Right lobe of liver (tissue), 6 donors: ENCODE measurements at regions not wholly inside any gene's neighbourhood (a gene's known extent, or its start where the extent isn't known, plus 50 kb on each side); places are given as distances from the start of the nearest gene placed in this dataset.

ENCODE experiments used
- ATAC-seq, 4 donors: fragments of 200-7000 bp; cut with Tn5 transposase; one replicate each; pipeline ENCODE4 v1.9.1; 2020; ENCODE audit warnings: mild to moderate bottlenecking in 4 of 4, moderate library complexity in 4 of 4
- DNase-seq, 3 donors: peaks; one replicate each; pipeline ENCODE4 v3.0.0-alpha.2; 2020
- H3K27ac ChIP-seq, 3 donors: fragments of 200-600 bp; one replicate each; pipeline ENCODE4 v1.8.0; 2022
- H3K27me3 ChIP-seq, 2 donors: fragments of 200-600 bp; one replicate each; pipeline ENCODE4 v1.8.0; 2022
- H3K36me3 ChIP-seq, 4 donors: fragments of 200-600 bp; sonication (generic) in 1 of 4; one replicate each; pipeline versions ENCODE4 v1.5.1 to v1.8.0; 2017 to 2022; ENCODE audit warnings: control low read depth in 1 of 4
- H3K4me1 ChIP-seq, 4 donors: fragments of 200-600 bp; sonication (generic) in 1 of 4; one replicate each; pipeline versions ENCODE4 v1.5.1 to v1.8.0; 2017 to 2022; ENCODE audit warnings: control low read depth in 1 of 4
- H3K4me3 ChIP-seq, 3 donors: fragments of 200-600 bp; one replicate each; pipeline ENCODE4 v1.8.0; 2022
- H3K9me3 ChIP-seq, 4 donors: fragments of 200-600 bp; sonication (generic) in 1 of 4; one replicate each; pipeline versions ENCODE4 v1.5.1 to v1.8.0; 2017 to 2022; ENCODE audit warnings: control low read depth in 1 of 4
- CTCF ChIP-seq, 4 donors: fragments of 200-600 bp in 3 of 4; fragments of 450-650 bp in 1 of 4; IDR thresholded peaks; one replicate each; pipeline versions ENCODE4 v1.5.1 to v1.8.0; 2016 to 2022; ENCODE audit warnings: antibody characterized with exemption in 4 of 4, mild to moderate bottlenecking in 2 of 4
- POLR2A ChIP-seq: fragments of 450-650 bp; IDR thresholded peaks from one replicate; pipeline ENCODE4 v1.6.1; 2017; ENCODE audit warnings: antibody characterized with exemption, mild to moderate bottlenecking
- WGBS: methylation state at CpG from one replicate; pipeline ENCODE4 v1.1.6; 2018; ENCODE audit warnings: low coverage, low lambda C conversion rate; ENCODE audit not compliant: insufficient coverage; ENCODE audit errors: missing lambda C conversion rate; 5-methylcytosine and 5-hydroxymethylcytosine counted together
- intact Hi-C, 2 donors: fragments of 100-400 bp; cut with DNase I; formaldehyde crosslinking; loops; one replicate each; pipeline versions ENCODE4 v1.11.2 to v1.14.1; 2022
- donor health status: DM: no; HTN: yes; CAD: no.
- donor health status: DM: no; HTN: no; CAD: no.
- donor health status: DM: no; HTN: no; CAD: no.
- donor health status: DM: no; HTN: yes; CAD: no.
- donor health status: DM: no; HTN: yes; CAD: no.

GRCh38 chr15:47410247-47410646, 307.1 kb upstream of the SEMA6D start:
- Histone ChIP-seq H3K27me3 (no peaks in the 10 kb centered on the region), H3K27ac (no peak overlapping the region), H3K4me3 (no peak overlapping the region), H3K4me1 (no peaks in the 10 kb centered on the region), H3K36me3 (no peaks in the 10 kb centered on the region), H3K9me3 (no peaks in the 10 kb centered on the region)
- ATAC-seq (no peak), DNase-seq (no peak)
- intact Hi-C loops, result no loop called here
- TF ChIP-seq POLR2A (no peak), CTCF (IDR thresholded peaks at IDR 0.05) (no peak)
- 36% methylated on average over 3 of the region's 3 CpGs for WGBS

DNA sequence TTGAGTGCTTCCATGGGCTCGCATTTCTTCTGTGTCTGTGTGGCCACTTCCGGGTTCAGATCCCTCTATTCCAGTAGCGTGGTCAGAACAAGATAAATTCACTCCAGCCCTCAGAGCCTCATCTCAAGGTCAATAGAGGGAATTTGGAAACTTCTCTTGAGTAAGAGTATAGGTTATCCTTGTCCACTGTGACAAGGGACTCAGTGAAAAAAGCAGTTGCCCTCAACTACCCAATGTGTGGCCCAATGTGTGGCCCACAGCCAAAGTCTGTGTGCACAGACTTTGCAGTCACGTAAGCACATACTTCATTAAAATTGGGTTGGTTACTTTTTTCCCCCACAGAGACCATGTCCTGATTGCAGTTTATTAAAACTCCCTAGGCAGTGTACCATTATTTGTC, 305.6 kb upstream of the SEMA6D start:
- DNase-seq (no peak), ATAC-seq (no peak)
- Histone ChIP-seq H3K27me3 (no peaks in the 10 kb centered on the region), H3K4me3 (no peak overlapping the region), H3K9me3 (no peaks in the 10 kb centered on the region), H3K27ac (no peak overlapping the region), H3K4me1 (no peaks in the 10 kb centered on the region), H3K36me3 (no peaks in the 10 kb centered on the region)
- intact Hi-C loops, result no loop called here
- WGBS, result 80% methylated on average over 4 of the region's 4 CpGs
- TF ChIP-seq POLR2A (no peak), CTCF (IDR thresholded peaks at IDR 0.05) (no peak)

- no peak for DNase-seq
- Histone ChIP-seq H3K27ac (no peak overlapping the region), H3K27me3 (no peaks in the 10 kb centered on the region), H3K4me3 (no peak overlapping the region), H3K9me3 (no peaks in the 10 kb centered on the region), H3K4me1 (no peaks in the 10 kb centered on the region), H3K36me3 (no peaks in the 10 kb centered on the region)
- WGBS, result 26% methylated on average over 3 of the region's 3 CpGs
- no peak for ATAC-seq
- intact Hi-C loops, result no loop called here
- TF ChIP-seq CTCF (IDR thresholded peaks at IDR 0.05) (no peak), POLR2A (no peak)
Measured at GRCh38 chr15:47412136-47412535, 305.2 kb upstream of the SEMA6D start.

- no peaks in the 10 kb centered on the region for H3K36me3 ChIP-seq
- no peak overlapping the region for H3K27ac ChIP-seq
- DNase-seq (no peak), ATAC-seq (no peak)
- H3K9me3 ChIP-seq, result no peaks in the 10 kb centered on the region
- H3K27me3 ChIP-seq, result no peaks in the 10 kb centered on the region
- TF ChIP-seq POLR2A, result no peak
- TF ChIP-seq CTCF (IDR thresholded peaks at IDR 0.05), result no peak
- no peaks in the 10 kb centered on the region for H3K4me1 ChIP-seq
- intact Hi-C loops, result no loop called here
- no peak overlapping the region for H3K4me3 ChIP-seq
- WGBS, result 77% methylated on average over 4 of the region's 4 CpGs
Measured at GRCh38 chr15:47412802-47413201, 304.5 kb upstream of the SEMA6D start.

- Histone ChIP-seq H3K4me3 (no peak overlapping the region), H3K27me3 (no peaks in the 10 kb centered on the region), H3K9me3 (no peaks in the 10 kb centered on the region), H3K4me1 (no peaks in the 10 kb centered on the region), H3K27ac (no peak overlapping the region), H3K36me3 (no peaks in the 10 kb centered on the region)
- DNase-seq (no peak), ATAC-seq (no peak)
- intact Hi-C loops, result no loop called here
- TF ChIP-seq CTCF (IDR thresholded peaks at IDR 0.05) (no peak), POLR2A (no peak)
- WGBS, result 57% methylated on average over 2 of the region's 2 CpGs
Measured at GRCh38 chr15:47414207-47414606, 303.1 kb upstream of the SEMA6D start.
